NCI-H526 treated with DMSO at 0.1 percent for 48 hours (cell line): ENCODE measurements at regions not wholly inside any gene's neighbourhood (a gene's known extent, or its start where the extent isn't known, plus 50 kb on each side); places are given as distances from the start of the nearest gene placed in this dataset.
"Not testable (repeated sequence)": the region's sequence is repeated elsewhere in the genome, so short reads cannot be mapped to it uniquely, and the experiment has no call there.

Source experiments
- DNase-seq: peaks from one replicate; lab custom pipeline; 2025; lab: John Stamatoyannopoulos, UW

DNA sequence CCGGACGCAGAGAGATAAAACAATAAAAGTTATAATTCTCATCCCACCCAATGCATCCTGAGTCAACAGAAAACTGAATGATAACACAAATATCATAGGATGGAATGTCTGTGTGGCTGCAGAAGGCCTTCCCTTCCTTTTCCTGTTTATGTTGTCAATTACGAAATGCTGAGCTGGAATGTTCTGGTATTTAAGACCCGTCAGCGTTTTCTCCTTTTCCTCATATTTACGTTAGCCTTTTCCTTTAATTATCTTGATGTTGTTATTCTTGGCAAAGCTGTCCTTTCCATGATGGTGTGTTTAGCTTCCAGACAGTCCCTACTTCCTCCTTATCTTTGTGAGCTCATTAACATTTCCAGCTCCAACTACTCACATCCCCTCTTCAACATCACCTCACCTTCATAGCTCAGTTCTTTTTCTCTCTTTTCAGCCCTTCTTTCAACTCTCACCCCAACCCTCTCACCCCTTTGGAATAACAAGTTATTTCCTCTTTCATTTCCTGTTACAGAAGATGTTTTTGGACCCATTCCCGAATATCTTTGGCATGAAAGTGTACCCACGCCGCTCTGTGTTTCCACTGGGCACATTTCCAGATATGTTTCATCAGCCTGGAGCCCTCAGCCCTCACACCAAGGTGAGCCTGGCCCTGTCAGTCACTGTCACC is 221.6 kb downstream of the NR2F1-AS1 start:
- no peak for DNase-seq

DNA sequence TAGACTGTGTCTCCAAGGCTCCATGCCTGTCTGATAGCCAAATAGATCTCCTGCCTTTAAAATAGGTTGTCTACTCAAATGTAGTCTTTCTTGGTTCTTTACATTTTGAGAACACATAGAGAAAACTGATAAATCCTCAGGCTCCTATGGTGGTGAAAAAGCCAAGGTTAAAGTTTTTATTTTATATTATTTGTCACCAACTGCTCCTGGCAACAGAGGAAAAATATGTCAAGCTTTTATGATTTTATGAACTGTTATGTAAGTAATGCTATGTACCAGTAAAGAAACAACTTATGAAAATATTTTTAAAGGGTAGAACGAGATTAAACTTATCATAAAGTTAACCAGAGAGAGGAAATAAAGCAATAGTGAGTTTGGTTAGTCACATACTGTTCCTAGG is 222.8 kb downstream of the NR2F1-AS1 start:
- no peak for DNase-seq

DNA sequence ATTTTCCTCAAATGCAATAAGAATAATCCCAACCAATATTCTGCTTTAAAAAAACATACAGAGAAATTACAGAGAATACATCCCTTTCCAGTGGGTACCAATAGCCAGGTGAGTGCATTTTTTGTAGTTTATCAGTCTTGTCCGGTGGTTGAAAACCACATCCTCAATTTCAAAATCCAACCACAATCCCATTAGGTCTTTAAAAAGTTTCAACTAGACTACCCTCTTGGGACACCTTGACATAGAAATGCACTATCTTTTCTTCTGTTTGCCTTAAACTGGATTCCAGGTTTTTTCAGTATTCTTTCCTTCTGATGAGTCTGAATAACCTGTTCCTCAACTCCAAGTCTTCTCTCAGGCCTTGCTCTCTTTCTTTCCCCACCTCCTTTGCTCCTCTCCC is 223.3 kb downstream of the NR2F1-AS1 start:
- no peak for DNase-seq

DNA sequence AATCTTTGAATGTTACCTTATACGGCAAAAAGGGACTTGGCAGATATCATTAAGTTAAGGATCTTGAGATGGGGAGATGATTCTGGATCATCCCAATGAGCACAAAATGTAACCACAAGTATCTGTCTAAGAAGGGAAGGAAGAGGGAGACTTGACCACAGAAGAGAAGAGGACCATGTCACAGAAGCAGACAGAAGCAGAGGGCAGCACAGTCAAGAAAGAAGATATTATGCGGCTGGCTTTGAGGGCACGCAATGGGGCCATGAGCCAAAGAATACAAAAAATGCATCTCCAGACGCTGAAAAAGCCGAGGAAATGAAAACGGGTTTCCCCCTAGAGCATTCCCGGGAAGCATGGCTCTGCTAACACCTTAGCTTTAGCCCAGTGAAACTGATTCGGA is 225.3 kb downstream of the NR2F1-AS1 start:
- DNase-seq = no peak

DNA sequence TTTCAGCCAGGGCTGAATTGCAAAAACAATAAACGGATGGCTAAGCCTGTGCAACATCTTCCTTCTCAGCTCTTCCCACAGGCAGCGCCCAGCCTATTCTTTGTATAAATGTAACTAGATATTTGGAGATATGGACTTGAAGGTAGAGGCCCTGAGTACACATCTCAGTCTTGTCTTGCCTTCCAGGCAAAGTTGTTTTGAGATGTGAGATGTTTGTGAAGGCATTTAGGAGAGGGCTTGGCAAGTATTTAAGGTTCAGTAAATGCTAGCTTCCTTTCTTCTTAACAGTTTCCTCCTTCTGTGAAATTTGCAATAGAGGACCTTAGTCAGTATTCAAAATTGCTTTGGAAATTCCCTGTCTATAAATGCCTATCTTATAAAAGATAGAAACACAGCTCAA is 228.8 kb downstream of the NR2F1-AS1 start:
- no peak for DNase-seq

DNA sequence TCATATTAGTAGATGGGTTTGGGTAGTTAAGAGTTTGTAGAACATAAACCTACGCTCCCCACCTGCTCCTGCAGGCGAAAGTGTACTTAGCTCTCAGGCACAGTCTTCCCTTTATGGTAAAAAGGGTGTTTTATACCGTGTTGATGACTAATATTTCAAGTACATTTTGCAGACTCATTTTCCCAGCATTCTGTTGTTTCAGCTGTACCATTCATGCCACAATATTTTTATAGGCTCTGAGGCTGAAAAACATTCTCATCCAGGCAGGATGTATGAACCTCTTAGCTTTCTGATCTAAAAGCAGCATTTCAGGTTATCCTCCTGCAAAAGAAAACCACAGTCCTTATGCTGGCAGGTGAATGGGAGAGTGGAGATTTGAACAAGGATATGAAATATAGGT is 231.4 kb downstream of the NR2F1-AS1 start:
- DNase-seq = no peak

DNA sequence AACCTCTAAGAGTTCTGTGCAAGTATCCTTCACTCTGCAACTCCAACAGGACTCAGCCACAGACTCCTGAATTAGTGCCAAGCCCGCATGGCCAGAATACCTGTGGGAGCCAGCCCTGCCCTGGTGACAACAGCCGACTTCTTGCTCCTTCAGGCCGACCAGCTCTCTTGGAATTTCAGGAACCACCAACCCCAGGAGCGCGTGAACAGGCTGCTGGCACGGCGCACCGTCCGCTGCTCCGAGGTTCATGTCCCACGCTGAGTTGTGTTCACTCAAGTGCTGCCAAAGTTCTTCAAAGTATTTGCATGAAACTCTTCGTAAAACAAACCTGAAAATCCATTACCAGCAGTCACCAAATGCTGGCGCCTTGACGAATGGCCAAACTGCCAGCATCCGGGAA is 232.8 kb downstream of the NR2F1-AS1 start:
- DNase-seq = no peak

DNA sequence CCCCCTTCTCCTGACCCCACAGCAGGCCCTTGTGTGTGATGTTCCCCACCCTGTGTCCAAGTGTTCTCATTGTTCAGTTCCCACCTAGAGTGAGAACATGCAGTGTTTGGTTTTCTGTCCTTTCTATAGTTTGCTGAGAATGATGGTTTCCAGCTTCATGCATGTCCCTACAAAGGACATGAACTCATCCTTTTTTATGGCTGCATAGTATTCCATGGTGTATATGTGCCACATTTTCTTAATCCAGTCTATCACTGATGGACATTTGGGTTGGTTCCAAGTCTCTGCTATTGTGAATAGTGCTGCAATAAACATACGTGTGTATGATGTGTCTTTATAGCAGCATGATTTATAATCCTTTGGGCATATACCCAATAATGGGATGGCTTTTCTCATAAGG is 234.2 kb downstream of the NR2F1-AS1 start:
- not testable (repeated sequence) for DNase-seq

DNA sequence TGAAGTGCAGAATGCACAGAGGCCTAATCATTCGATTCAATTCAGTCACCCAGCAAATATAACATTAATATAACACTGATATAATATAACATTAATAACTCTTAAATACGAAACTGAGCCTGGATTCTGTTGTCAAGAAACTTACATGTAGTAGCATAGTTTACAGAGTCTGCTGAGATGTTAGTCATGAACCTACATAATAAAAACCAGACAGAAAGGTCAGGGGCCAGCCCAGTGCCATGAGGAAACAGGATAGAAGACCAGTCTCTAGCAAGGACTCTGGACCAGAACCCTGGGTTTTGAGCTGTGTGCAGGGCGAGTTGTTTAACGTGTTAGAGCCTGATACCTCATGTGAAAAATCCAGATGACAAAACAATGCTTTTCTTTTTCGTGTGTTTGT is 234.7 kb downstream of the NR2F1-AS1 start:
- no peak for DNase-seq

DNA sequence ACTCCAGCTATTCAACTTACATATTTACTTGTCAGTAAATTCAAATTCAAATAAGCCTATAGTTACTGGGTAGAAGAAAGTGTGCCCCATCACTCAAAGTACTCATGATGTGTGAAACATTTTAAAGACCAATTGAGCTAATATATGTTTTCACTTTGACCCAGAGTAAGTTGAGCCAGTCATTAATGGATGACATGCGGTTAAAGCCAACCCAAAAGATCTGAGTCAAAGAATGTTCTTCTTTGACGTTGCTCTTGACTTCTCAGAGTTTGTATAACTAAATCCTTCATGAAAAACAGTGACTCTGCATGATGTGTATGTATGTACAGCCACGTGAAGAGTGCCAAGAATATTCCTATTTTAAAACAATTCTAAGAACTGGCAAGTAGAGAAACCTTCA is 237.4 kb downstream of the NR2F1-AS1 start:
- no peak for DNase-seq

DNA sequence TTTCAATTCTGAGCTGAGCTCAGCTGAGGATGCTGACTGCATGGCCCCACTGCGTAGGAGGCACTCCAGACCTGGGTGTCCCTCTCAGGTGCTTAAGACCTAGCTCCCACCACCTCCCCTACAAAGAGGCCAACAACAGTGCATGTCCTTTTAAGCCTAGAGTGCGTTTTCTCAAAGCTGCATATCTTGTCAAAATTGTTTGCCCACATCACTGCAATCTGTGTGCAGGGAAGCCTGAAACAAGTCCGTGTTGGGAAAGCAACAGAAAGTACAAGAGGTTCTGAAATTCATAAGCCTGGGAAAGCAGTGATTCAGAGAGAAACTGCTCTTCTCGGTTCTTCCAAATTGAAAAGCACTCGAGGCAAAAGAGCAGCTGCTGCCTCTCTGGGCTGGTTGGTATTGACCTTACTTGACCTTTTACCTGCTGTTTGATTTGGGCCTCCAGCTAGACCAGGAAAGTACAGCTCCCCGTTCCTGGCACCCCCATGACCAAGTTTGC is 238.4 kb downstream of the NR2F1-AS1 start:
- DNase-seq = no peak

DNA sequence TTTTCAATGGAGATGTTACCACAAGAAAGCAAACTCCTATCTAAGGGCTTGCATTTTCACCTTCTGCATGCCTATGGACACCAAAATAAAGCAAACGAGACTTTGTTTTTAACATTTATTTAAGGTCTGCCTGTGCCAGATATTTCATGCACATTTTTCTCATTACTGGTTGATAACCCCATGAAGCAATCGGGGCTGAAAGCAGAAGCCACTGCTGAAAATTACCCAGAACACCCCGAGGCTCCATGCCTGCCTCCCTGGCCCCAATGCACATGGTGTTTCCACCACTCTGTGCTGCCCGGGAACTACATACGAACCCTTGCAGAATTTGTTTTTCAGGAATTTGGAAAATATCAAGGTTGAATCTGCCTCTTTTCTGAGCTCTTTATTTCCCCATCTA is 240.1 kb downstream of the NR2F1-AS1 start:
- DNase-seq = no peak

DNA sequence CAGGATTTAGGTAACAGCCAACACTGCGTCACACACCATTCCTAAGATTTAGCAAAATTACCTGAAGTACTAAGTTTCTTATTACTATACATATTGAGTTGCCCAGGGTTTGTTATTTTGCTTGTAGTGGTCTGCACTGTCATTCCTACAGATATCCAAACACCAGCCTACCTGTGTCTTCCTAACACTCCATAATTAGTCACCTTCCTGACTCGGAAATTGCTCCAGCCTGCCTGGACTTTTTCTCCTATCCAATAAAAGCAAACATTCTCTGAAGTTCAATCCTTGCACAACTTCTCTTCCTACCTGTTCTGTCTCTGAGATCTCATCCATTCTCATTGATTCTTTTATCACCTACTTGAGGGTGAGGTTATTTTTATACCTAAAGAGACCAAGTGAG is 243.9 kb downstream of the NR2F1-AS1 start:
- DNase-seq = no peak

DNA sequence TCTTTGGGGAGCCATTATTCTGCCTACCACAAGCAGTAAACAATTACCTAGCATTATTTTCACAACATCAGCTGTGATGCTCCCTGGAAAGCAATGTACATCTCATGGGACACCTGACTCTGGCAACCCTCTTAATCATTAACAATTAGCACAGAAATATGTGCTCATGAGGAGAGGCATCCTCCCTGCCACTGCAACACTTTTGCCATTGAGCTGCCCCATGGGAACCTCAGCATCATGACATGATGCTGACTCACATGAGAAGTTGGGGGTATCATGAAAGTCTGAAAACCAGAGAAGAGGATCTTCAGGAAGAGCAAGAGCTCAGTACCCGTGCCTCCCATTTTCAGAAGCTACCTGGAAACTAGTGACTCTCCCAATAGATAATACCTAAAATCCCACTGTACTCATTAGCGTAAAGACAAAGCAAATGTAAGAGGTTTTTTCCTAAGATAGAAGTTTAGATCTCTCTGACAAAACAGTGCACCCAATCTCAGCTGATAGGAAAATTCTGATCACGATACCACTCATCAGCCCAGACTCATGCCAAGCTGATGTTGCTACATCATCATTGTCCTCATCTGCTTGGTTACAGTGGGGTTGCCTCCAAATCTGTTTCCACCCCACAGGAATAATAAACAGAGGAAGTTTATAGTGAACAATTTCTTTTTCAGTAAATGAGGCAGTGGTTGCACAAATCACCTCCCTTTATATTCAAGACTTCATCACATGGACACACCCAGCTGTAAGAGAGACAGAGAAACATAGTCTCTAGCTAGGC is 244.5 kb downstream of the NR2F1-AS1 start:
- no peak for DNase-seq

DNA sequence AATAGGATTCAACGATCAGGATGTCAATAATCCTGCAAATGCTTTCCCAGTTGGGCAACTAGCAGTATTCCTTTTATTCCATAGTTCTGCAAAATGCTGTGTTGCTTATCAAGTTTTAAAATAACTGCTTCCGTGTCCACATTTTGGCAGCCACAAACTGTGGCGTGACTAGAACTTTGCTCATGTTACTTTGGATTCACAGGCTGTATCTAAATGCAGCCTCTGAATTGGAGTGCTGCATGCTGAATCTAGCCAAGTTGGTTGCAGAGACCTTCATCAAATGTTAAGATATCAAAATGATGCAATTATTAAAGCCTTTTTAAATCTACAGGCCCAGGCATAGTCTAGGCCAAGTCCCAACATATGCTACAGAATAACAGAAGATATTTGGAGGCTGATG is 249.2 kb downstream of the NR2F1-AS1 start:
- no peak for DNase-seq

DNA sequence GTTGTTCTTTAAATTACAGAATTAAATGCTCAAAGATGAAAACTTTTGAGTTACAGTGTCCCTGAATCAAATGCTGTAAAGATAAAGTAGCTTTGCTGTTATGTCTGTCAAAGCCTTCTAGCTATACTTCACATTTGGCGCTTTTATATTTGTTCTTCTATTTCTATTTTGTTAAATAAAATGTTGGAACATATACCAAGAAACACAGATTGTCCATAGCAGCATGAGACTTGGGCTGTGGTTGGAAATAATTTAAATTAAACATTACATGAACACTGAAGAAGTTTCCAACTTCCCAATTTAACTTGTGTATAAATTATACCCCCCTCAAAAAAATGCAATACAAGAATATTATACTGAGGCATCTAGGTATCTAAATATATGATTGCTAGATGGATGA is 249.8 kb downstream of the NR2F1-AS1 start:
- no peak for DNase-seq

DNA sequence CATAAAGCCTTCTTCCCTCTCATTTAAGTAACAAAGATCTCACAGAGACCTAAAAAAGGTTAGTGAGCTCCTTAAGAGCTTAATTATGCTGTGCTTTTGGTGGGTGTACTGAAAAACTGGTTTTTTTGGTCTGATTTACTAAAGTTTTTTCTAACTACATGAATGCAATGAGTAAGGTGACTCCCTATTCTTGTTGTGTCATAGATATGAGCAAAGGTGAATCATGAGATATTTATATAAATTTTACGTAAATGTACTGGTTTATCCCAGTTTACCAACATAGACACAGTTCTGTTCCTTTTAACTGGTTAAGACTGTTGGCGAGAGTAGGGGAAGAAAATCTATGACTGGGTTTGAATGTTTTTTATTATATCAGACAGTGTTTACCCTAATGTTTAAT is 250.5 kb downstream of the NR2F1-AS1 start:
- no peak for DNase-seq

DNA sequence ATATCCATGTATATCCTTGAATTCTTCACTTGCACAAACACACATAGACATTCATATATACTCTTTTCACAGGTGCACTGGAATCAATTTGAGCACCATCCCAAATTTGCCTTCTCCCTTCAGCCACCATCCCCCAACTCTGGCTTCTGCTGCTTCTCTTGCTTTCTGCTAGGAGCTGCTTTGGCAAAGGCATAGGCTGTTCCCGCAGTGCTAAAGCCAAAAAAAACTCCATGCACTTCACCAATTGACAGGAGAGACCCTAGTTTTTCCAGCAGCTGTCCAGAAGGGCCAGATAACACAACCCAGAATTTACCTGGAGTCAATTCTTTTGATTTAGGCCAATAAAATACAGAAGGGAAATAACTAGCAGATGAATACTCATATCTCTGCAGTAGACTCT is 251.3 kb downstream of the NR2F1-AS1 start:
- no peak for DNase-seq

DNA sequence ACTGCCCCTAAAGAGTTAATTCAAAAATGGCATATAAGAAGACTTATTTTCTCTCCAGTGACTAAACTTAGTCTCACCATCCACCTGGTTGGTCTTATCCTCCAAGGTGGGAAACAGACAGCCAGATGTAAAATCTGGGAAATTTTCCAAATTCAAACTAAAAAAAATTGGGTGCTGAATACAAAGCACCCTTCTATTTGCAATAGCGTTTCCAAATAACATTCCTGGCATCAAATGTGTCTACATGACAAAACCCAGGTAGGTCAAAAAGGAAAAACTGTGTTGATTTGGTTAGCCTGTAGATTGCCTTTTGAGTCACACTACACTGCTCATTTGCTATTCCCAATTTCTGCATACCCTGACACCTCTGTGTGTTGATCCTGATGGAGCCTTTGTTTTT is 252.2 kb downstream of the NR2F1-AS1 start:
- no peak for DNase-seq

DNA sequence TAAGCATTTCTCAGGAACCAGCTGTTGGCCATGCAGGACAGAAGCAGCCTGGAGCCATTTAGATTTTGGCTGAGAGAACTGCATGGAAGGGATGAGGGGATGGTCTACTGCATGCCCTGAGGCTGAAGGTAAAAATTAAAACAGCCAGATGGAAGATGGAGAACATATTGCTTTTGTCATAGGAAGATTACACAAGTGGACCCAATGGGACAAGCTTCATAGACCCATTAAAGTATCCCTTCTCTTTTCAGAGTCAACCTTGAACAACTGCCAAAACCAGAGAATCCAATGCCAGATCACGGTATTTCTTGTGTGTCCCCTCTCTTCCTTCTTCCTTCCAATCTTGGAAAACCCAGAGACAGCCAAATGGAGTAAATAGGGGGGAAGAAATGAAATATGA is 253.4 kb downstream of the NR2F1-AS1 start:
- no peak for DNase-seq

DNA sequence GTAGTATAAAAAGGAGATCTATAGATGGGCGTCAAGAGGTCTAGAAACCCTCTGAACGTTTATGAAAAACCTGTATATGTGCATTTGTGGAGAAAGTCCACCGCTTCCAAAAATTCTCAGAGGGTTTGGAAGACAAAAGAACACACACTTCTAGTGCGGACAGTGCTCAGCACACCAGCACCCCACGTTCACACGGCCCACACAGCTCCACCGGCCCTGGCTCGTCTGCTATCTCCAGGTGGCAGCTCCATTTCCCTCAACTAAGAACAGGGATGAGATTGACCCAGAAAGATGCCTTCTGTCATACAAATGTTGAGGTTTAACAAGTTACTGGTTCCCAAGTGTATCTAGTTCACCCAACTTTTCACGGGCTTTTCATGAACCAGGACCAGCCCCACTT is 255.1 kb downstream of the NR2F1-AS1 start:
- no peak for DNase-seq

DNA sequence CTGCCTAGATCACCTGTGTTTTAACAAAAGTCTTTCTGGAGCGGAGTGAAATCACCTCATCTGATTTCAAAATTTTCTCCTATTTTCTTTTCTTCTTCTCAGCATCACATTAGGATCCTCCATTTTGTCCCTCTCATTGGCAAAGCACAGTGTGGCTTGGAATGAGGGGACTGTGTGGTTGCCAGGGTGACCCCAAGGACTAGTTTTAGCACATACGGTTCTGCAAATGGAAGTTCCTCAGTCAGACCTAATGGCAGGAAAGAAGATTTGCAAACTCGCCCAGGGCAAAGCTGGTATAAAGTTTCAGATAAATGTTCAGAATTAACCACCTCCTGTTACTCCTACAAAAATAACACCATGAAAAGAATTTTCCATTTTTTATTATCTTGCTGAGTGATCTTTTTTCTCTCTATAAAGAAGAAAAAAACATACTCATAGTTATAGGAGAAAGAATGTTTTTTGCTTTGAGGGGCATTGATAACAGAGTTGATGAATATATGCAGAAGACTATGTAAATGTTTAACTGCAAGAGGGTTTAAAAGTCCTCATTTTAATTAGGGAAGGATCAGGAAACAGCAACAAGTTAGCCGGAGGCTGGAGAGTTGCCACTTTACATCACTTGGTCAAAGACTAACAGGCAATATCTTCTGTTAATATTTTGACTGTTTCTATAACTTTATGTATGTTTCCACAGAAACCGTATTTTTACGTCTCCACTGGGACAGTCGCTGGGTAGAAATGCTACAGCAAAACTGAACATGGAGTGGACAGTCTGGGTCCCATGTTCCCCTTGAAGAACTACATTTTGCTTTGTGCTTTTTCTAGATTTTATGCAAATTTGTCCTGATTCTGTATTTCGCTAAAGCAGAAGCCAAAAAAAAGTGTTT is 257.8 kb downstream of the NR2F1-AS1 start:
- no peak for DNase-seq
